HG03095 (cell line): ENCODE measurements at regions not wholly inside any gene's neighbourhood (a gene's known extent, or its start where the extent isn't known, plus 50 kb on each side); places are given as distances from the start of the nearest gene placed in this dataset.
A peak's percentile ranks its signal among the peaks of the same experiment; 100 is the strongest.

Experiments used
- ATAC-seq: cut with Tn5 transposase; IDR thresholded peaks from one replicate; pipeline ENCODE4 v1.9.1; 2021; ENCODE audit warnings: moderate library complexity; ENCODE audit not compliant: unreplicated experiment

DNA sequence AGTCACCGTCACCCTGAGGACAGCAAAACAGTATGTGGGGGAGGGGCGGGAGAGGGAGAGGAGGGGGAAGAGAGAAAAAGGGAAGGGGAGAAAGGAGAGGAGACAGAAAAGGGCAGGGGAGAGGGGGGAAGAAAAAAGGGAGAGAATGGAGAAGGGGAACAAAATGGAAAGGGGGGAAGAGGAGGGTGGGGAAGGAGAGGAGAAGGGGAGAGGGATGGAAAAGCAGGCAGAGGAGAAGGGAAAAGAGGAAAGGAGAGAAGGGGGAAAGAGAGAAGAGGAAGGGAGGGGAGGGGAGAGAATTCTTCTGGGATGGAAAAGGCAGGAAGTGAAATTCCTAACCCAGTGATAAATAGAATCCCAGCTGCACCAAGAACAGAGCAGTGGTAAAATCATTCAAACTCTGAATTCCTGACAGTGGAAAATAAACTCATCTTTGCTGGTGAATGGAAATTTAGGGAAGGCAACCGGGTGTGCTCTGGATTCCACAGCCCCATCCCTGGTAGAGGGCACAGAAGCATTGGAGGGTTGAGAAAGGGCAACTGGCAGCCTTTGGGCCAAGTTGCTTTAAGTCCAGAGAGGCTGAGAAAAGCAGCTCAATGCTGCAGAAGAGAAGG, 244.2 kb downstream of the BCOR start:
- ATAC-seq, result no peak

DNA sequence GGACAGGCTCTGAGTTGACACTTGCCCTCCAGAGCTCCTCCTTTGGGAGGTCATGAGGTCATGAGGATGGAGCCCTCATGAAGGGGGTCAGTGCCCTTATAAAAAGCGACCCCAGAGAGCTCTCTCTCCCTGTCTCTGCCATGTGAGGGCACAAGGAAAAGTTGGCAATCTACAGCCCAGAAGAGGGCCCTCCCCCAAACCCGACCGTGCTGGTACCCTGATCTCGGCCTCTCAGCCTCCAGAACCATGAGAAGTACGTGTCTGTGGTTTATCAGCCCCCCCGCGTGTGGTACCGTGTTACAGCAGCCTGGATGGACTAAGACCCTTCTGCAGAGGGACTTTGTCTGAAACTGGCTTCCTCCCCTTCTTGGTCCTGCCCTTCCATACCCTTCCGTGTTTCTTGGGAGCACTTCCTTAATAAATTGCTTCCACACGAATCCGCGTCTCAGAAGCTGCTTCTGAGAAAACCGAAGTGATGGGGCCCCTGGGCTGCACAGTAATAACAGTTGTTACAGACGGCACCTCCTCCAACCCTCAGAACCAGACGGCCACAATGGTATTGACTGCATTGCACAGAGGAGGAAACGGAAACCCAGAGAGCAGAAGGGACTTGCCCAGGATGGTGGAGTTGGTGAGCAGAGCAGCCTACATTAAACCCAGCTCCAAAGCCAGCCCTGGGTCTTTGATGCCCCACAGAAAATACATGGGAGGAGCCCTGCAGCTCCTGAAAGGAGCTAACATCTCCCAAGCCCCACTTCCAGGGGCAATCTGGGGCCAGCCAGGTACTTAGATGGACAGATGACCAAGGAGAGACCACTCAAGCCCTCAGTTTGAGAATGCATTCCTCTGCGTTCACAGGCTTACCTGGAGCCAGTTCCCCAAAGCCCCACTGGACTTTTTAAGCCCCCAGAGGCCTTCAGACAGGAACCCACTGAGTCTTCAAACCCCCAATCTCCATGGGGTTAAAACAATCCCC, 242.7 kb downstream of the BCOR start:
- peak; percentile 79 for ATAC-seq

DNA sequence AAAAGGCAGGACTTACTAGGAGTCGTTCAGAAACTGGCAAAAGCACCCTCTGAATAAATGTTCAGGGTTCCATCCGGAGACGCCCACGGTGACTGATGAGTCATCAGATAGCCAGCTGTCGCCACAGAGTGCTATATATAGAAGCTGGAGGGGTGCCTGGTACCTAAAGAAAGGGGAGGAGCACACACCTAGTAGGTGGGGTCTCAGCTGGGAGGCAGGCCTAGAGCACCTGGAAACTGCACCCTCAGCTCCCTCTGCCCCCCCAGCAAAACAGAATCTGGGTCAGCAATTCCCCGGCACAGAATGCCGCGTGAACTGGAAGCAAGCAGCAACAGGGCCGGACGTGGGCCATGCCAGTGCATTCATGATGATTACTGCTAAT, 242.0 kb downstream of the BCOR start:
- peak; percentile 43 for ATAC-seq

DNA sequence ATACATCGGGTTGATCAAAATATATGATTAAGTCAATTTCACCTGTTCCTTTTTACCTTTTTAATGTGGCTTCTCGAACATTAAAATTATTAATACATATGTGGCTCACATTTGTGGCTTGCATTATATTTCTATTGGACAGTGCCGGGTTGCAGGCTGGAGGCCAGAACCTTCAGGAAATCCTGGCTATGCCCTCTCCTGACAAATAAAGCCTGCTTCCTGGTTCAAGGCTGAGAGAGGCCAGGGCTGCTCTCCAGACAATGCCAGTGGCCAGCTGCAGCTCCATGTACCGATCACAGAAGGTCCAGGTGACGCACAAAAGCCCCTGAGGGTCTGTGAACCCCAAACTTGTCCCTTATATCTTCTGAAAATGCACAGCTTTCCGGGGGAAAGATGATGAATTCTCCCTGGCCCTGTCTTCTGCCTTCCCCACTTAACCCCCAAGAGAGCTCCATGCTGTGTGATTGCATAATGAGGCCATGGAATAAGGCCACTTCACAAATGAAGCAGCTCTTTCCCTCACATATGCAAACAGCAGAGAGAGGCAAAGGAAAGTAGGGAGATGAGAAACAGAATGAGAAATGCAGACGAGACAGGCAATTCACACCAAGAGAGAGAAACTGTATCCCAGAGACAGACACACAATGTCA, 241.2 kb downstream of the BCOR start:
- no peak for ATAC-seq

DNA sequence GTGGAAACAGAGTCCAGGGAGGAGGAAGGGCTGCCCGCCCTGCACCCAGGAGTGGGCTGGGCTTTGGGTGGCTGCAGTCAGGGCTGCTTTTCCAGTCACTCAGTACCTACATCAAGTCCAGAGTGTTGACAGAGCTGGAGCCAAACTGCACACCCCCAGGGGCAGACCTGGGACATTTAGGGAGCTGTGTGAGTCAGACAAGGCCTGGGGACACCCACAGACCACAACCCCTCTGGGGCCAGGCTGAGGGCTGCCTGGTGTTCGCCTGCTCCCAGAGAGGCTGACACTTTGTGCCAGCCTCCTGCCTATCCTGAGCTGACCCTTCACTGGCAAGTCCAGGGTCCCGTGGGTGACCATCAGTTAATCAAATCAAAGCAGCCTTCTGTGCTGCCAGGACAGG, 240.0 kb downstream of the BCOR start:
- no peak for ATAC-seq

DNA sequence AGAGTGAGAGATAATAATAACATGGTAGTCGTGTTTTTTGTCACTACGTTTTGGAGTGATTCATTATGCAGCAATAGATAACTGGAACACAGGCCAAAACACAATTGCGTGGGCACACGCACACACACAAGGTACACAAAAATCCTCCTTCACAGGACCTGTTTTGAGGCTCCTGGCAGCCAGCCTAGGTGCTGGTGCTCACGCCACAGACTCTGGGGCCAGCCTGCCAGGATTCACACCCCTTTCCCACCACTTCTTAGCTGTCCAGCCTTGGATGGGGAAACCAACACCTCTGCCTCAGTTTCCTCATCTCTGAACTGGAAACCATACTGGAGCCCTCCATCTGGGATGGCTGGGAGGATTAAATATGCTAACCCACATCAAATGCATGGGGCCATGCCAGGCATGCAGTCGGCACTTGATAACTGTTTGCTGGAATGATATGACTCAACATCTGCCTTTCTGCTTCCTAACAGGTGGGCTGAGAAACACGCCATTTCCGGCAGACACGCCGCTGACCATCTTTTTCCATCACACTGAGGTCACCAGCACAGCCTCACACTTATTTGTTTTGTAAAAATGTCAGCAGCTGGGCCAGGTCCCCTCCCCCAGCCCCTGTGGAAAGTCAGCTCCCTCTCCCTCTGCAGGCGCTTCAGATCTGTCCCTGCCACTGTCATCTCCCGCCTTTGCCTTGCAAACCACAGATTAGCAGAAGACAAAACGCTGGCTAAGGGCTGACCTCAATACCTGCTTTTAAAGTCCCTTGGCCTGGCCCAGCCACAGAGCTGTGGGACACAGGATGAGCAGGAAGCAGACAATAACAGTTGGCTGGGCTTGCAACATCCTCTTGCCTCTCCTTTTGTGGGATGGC, 237.5 kb downstream of the BCOR start:
- ATAC-seq, result peak; percentile 55

DNA sequence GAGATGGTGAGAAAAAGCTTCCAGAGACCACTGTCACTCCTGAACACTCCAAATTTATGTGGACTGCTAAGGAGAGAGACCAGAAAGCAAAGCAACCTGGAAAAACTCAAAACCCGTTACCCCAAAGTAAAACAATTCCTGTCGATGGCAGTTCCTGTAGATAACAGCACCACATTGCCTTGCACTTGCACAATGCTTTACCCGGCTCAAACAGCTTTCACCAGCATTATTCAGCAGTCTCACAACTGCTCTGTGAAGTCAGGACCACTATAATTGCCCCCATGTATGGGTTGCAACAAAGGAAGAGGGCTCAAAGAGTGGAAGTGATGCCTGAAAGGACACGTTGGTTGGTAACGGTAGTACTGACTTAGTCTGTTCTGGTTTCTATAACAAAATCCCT, 234.8 kb downstream of the BCOR start:
- ATAC-seq, result no peak

DNA sequence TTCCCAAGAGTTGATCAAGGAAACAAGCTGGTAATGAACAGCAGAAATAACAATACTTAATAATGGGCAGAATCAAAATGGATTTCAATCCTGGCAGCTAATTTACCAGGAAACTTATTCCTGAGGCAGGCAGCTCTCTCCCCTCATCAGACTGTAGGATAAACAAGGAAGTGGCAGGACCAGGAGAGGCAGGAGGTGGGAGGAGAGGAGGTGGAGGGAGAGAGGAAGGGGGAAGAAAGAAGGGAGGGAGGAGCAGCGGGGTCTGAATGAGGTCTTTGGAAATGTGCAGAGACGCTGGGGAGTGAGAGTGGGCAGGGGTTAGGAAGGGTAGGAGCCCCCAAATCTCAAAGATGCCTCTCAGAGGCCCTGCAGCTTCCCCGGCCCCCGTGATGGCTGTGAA, 231.5 kb downstream of the BCOR start:
- no peak for ATAC-seq

DNA sequence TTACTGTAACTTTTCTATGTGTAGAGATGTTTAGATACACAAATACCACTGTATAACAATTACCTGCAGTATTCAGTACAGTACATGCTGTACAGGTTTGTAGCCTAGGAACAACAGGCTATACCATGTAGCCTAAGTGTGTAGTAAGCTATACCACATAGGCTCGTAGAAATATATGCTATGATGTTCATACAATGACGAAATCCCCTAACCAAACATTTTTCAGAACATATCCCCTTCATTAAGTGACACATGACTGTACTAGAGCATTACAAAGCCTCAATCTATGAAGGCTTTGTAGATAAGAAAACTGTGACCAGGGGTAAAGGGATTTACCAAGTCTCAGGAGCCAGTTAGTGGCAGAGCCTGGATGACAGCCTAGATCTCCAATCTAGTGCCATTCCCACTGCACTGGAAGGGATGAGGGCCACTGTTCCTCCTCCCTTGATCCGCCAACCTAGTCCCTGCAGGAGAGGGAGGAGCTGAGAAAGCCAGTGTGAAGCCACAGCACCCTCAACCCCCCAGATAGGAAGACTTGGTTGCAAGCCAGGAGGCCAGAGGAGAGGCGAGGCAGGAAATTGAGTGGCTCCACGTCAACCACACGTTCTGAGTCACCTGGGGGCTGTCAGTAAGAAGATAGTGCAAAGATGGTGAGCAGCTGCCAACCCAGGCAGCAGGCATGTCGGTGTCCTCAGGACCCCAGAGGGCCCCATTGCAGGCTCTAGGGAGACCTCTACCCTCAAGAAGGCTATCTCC, 227.7 kb downstream of the BCOR start:
- ATAC-seq, result no peak

DNA sequence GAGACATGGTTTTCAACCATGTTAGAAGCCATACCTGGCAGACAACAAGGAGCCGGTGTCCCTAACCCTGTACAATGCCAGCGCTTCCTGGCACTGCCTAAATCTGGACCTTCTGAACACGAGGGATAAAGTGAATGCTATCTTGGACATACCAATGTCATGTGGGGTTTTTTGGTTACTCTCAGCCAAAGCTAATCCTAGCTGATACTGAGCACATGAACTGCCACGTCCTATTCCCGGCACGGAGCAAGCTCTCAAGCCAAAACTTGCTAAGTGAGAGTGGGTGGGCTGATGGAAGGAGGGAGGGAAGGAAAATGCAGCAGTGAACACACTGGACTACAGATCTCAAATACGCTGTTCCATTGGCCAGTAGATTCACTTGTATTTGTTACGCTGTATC, 226.1 kb downstream of the BCOR start:
- no peak for ATAC-seq

DNA sequence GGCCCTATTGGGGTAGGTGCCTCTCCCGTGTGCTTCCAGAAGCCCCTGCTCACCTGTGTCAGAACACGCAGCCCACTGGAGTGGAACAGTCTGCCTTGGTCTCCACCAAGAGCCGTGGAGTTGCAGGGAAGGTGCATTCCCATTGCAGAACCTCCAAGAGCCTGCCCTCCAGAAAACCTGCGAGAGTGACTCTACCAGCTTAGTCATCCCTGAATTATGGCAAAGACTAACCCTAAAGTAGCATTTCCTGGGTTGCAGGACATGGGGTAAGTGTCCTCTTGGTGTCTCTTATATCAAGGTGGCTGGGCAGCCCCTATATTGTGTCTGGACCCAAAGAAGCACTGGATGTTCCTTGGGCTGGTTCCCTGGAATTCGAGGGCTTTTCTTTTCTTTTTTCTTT, 224.6 kb downstream of the BCOR start:
- no peak for ATAC-seq

DNA sequence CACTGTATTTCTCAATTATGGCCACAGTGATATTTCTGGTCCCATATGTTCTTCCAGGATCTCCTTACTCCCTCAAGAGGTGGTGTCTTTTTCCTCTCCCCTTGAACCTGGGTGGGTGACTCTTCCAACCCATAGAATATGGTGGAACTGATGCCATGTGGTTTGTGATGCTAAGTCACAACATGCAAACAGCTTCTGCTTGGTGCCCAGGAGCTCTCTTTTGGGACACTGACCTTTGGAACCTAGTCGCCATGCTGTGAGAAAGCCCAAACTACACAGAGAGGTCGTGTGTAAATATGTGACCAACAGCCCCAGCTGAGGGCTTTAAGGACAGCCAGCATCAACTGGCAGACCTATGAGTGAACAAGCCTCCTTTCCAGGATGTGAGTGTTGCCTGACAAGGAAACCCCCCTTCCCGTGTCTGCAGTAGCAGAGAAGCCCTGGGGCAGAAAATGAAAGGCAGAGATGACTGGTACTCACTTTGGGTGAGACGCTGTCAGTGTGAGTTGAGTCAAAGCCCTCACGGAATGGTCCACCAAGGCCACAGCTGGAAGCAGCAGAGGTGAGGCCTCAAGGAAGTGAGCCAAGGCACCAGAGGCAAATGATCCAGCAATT, 223.4 kb downstream of the BCOR start:
- peak; percentile 97 for ATAC-seq

DNA sequence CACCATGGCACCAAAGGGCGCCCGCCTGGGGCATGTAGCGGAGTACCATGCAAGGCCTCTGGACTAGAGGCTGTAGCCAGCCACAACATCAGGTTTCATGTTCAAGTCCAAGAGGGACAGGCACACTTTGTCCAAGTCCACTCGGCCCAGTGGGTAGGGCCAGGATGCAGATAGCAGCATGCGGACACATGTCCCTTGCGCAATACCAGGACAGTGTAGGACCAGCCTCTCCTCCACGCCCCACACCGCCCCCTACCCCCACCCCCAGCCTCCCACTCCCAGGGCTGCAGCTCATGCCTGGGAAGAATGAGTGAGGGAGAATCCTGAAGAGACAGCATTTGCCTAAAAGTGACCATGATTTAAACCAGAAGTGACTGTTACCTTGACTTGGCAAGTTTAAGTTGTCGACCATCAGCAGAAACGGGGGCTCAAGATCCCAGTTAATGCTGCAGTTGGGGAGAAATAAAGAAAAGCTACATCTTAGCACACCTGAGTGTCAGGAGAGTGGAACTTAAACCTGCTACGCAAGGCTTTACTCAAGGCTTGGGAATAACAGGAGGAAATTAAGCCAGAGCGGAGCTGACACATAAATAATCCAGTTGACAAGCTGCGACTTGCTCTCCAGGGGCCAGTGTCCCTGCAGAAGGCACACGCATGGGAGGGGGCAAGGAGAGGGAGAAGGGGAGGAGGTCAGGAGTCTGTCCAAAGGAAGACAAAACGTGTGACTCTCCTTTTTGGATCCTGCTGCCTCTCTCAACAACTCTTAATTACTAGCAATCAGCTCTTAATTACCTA, 221.7 kb downstream of the BCOR start:
- no peak for ATAC-seq

DNA sequence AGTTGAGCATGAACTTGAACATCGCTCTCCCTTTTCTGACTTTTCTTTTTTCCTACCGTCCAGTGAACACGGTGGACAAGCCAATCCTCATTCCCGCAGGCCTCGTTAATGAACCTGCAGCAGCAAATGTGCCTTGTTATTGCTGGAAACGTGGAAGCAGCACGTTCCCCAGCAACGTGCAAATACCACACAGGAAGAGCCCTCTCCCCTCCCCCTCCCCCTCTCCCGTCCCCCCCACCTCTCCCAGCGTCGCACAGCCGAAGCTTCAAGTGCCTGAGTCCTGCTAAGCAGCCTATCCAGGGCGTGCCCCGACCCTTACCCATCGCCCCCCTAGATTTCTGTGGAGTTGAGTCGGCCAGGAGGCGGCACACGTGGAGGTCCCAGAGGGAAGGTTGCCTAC, 219.9 kb downstream of the BCOR start:
- ATAC-seq, result no peak

DNA sequence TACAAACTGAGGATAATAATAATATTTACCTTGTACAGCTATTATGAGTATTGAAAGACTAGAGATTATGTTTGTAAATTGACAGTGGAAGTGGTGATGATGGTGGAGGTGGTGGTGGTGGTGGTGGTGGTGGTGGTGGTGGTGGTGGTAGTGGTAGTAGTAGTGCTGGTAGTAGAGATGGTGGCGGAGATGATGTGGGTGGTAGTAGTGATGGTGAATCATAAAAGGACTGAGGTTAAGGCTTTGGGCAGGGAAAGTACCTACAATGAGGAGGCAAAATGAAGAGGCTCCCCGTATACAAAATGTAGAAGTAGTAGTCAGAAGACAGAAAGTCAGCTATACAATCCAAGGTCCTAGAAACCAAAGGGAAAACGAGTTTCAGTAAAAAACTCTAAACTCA, 214.1 kb downstream of the BCOR start:
- ATAC-seq, result no peak

DNA sequence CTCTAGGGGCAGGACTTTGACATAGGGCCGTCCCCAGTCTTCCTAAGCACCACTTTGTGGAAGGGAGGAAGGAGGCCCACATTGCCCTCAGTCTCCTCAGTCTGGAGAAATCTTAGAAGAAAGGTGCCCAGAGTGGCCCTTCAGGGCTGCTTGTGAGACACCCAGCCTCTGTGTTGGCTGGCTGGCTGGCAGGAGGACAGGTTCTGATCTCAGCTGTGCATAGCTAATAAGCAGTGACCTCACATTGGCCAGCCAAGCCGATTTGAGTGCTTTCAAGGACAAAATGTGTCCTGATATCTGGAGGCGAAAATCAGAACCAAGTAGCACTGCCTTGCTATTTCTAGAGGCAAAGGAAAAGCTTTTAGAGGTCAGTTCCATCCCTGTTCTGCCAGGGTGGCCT, 211.5 kb downstream of the BCOR start:
- no peak for ATAC-seq

DNA sequence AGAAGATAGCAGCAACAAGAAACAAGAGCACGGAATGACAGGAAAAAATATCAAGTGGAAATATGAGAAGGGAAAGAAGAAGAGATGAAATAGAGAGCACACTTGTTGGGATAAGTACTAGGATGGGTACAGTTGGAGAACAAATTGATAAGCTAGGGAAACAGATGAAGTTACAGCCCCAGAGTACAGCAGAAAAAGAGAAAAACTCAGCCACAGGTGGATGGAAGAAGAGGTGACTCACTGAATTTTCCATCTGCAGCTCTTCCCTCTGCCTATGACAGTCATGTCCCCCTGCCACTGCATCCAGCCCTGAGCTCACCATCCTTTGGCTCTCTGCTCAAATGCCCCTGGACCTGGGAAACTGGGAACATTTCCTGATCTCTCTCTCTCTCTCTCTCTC, 209.0 kb downstream of the BCOR start:
- ATAC-seq, result no peak

DNA sequence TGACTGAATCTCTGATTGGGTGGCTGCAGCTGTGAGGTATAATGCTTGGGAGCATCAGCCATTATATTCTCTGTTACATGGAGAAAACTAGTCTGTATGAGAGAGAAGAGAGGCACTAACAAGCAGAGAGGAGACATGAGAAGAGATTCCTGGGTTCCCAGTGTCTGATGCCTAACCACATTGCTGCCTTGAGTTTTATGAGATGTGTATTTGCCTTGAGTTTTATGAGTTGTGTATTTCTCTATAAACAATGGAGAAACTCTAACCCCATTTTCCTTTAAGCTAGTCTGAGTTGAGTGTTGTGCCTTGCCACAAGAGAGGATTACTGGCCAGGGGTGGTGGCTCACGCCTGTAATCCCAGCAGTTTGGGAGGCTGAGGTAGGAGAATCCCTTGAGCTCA, 208.1 kb downstream of the BCOR start:
- no peak for ATAC-seq

DNA sequence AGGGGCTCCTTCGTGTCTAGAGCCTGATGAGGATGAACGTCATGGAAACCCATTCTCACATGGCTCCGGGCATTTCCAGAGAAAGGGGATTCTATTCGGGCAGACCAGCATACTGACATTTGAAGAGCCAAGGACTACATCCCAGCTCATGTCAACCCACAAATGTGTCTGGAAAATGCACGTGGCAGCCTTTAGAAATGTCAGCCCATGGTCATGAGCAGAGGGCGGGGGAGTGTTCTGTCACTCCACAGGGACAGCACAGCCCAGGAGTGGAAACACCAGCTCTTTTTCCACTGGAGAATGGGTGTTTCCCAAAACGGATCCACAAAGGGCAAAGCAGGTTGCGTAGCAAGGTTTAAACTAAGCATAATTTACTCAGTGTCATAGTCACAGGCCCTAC, 207.0 kb downstream of the BCOR start:
- ATAC-seq, result no peak
